Loucy (cell line): ENCODE measurements at regions not wholly inside any gene's neighbourhood (a gene's known extent, or its start where the extent isn't known, plus 50 kb on each side); places are given as distances from the start of the nearest gene placed in this dataset.

ENCODE experiments used
- H2AFZ ChIP-seq: fragments of 200-600 bp; sonication (generic); 2 replicates; pipeline ENCODE4 v1.6.0; 2016; ENCODE audit warnings: antibody characterized with exemption, mild to moderate bottlenecking, low read length, moderate library complexity
- H3F3A ChIP-seq: fragments of 200-600 bp; 2 replicates; pipeline ENCODE4 v1.6.0; 2016; ENCODE audit warnings: antibody characterized with exemption, low read depth, mild to moderate bottlenecking
- H3K27me3 ChIP-seq: fragments of 200-600 bp; sonication (generic); 2 replicates; pipeline ENCODE4 v1.6.1; 2014; ENCODE audit warnings: low read length, mild to moderate bottlenecking; ENCODE audit not compliant: insufficient read depth, poor library complexity, severe bottlenecking
- H3K36me3 ChIP-seq: fragments of 200-600 bp; sonication (generic); 2 replicates; pipeline ENCODE4 v1.6.1; 2016; ENCODE audit warnings: low read length; ENCODE audit not compliant: insufficient read depth
- H3K4me1 ChIP-seq: fragments of 200-600 bp; sonication (generic); 2 replicates; pipeline ENCODE4 v1.5.1; 2014; ENCODE audit warnings: low read length, mild to moderate bottlenecking; ENCODE audit not compliant: insufficient read depth, poor library complexity, severe bottlenecking
- H3K4me2 ChIP-seq: fragments of 200-600 bp; sonication (generic); 2 replicates; pipeline ENCODE4 v1.6.0; 2014; ENCODE audit warnings: antibody characterized with exemption, low read length, low read depth, mild to moderate bottlenecking; ENCODE audit not compliant: poor library complexity, severe bottlenecking
- H3K4me3 ChIP-seq: fragments of 200-600 bp; sonication (generic); 2 replicates; pipeline ENCODE4 v1.5.1; 2014; ENCODE audit warnings: low read length, mild to moderate bottlenecking, mixed read lengths; ENCODE audit not compliant: poor library complexity, severe bottlenecking
- H3K79me2 ChIP-seq: fragments of 200-600 bp; sonication (generic); 2 replicates; pipeline ENCODE4 v1.6.1; 2014; ENCODE audit warnings: low read length; ENCODE audit not compliant: insufficient read depth
- H3K9ac ChIP-seq: fragments of 200-600 bp; sonication (generic); 2 replicates; pipeline ENCODE4 v1.6.0; 2014; ENCODE audit warnings: mild to moderate bottlenecking, low read depth, low read length, moderate library complexity; ENCODE audit not compliant: poor library complexity, severe bottlenecking
- H3K9me2 ChIP-seq: fragments of 200-600 bp; sonication (generic); replicated peaks from 2 replicates; pipeline ENCODE4 v1.6.1; 2016; ENCODE audit warnings: low read depth, low read length, mixed read lengths
- H3K9me3 ChIP-seq: fragments of 200-600 bp; sonication (generic); 2 replicates; pipeline ENCODE4 v1.6.1; 2014; ENCODE audit warnings: mild to moderate bottlenecking, antibody characterized with exemption, low read length, low read depth; ENCODE audit not compliant: insufficient read depth
- H4K20me1 ChIP-seq: fragments of 200-600 bp; sonication (generic); 2 replicates; pipeline ENCODE4 v1.6.0; 2014; ENCODE audit warnings: antibody characterized with exemption, low read length, mild to moderate bottlenecking; ENCODE audit not compliant: insufficient read depth, poor library complexity, severe bottlenecking
- EZH2phosphoT487 ChIP-seq: fragments of 200-600 bp; IDR thresholded peaks from 2 replicates; pipeline ENCODE4 v1.6.1; 2018; ENCODE audit warnings: antibody characterized with exemption, mild to moderate bottlenecking, moderate library complexity, borderline replicate concordance
- TF ChIP-seq, protein P1 (sequence below): fragments of 200-600 bp; sonication (generic); conservative IDR thresholded peaks from 2 replicates; pipeline ENCODE4 v1.5.1; 2014; ENCODE audit warnings: mild to moderate bottlenecking, antibody characterized with exemption, low read length

- TF ChIP-seq EZH2phosphoT487 = no peak
- TF ChIP-seq, protein P1, sequence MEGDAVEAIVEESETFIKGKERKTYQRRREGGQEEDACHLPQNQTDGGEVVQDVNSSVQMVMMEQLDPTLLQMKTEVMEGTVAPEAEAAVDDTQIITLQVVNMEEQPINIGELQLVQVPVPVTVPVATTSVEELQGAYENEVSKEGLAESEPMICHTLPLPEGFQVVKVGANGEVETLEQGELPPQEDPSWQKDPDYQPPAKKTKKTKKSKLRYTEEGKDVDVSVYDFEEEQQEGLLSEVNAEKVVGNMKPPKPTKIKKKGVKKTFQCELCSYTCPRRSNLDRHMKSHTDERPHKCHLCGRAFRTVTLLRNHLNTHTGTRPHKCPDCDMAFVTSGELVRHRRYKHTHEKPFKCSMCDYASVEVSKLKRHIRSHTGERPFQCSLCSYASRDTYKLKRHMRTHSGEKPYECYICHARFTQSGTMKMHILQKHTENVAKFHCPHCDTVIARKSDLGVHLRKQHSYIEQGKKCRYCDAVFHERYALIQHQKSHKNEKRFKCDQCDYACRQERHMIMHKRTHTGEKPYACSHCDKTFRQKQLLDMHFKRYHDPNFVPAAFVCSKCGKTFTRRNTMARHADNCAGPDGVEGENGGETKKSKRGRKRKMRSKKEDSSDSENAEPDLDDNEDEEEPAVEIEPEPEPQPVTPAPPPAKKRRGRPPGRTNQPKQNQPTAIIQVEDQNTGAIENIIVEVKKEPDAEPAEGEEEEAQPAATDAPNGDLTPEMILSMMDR = no peak
Measured at GRCh38 chr12:67475725-67476124, 172.8 kb upstream of the DYRK2 start.

GRCh38 chr12:67477681-67478265, 170.8 kb upstream of the DYRK2 start:
- H3K9me3 ChIP-seq = no peaks in the 10 kb centered on the region
- H3K79me2 ChIP-seq = no peaks in the 10 kb centered on the region
- H3K4me1 ChIP-seq = peaks cover 1% of the 10 kb centered on the region
- H4K20me1 ChIP-seq = no peaks in the 10 kb centered on the region
- H3K36me3 ChIP-seq = no peaks in the 10 kb centered on the region
- no peaks in the 10 kb centered on the region for H3K27me3 ChIP-seq
- TF ChIP-seq, protein P1 = no peak
- TF ChIP-seq EZH2phosphoT487 = no peak
- H2AFZ ChIP-seq = no peak overlapping the region
- no peak overlapping the region for H3K4me2 ChIP-seq
- no peak overlapping the region for H3K4me3 ChIP-seq
- no peak overlapping the region for H3K9ac ChIP-seq
- no peaks in the 10 kb centered on the region for H3K9me2 ChIP-seq
- H3F3A ChIP-seq = no peaks in the 10 kb centered on the region

More at GRCh38 chr12:67475725-67476124, 172.8 kb upstream of the DYRK2 start:
- no peaks in the 10 kb centered on the region for H3K4me1 ChIP-seq
- H3F3A ChIP-seq = no peaks in the 10 kb centered on the region
- H3K4me3 ChIP-seq = no peak overlapping the region
- H3K27me3 ChIP-seq = no peaks in the 10 kb centered on the region
- no peaks in the 10 kb centered on the region for H3K9me3 ChIP-seq
- no peak overlapping the region for H2AFZ ChIP-seq
- H3K36me3 ChIP-seq = no peaks in the 10 kb centered on the region
- no peaks in the 10 kb centered on the region for H3K9me2 ChIP-seq
- H3K79me2 ChIP-seq = no peaks in the 10 kb centered on the region
- no peaks in the 10 kb centered on the region for H4K20me1 ChIP-seq
- H3K4me2 ChIP-seq = no peak overlapping the region
- no peak overlapping the region for H3K9ac ChIP-seq

- no peaks in the 10 kb centered on the region for H3K9me3 ChIP-seq
Measured at GRCh38 chr12:67482751-67483661, 165.5 kb upstream of the DYRK2 start.

More at GRCh38 chr12:67482751-67483661, 165.5 kb upstream of the DYRK2 start:
- Histone ChIP-seq H3K36me3 (no peaks in the 10 kb centered on the region), H2AFZ (peak overlapping the region; percentile 5; the same call in 1 of the 2 replicates), H3F3A (no peaks in the 10 kb centered on the region), H3K9ac (no peak overlapping the region), H3K4me1 (peaks cover 30% of the 10 kb centered on the region), H3K4me3 (no peak overlapping the region), H3K4me2 (peak overlapping the region; percentile 9), H4K20me1 (no peaks in the 10 kb centered on the region), H3K79me2 (no peaks in the 10 kb centered on the region), H3K27me3 (no peaks in the 10 kb centered on the region), H3K9me2 (no peaks in the 10 kb centered on the region)
- TF ChIP-seq EZH2phosphoT487 = no peak
- TF ChIP-seq, protein P1 = no peak
